ENCODE measurements at regions not wholly inside any gene's neighbourhood (a gene's known extent, or its start where the extent isn't known, plus 50 kb on each side); places are given as distances from the start of the nearest gene placed in this dataset.

GRCh38 chr14:42545636-42546035 is 939.0 kb downstream of the LRFN5 start:
- no peak for DNase-seq
- Histone ChIP-seq H3K36me3 (replicated peaks; ENCODE audit: control insufficient read depth, insufficient read depth, low read length) (no peaks in the 10 kb centered on the region; the same call in 1 of the 2 replicates), H3K27me3 (ENCODE audit: control insufficient read depth, insufficient read depth, low read length) (no peaks in the 10 kb centered on the region), H3K4me3 (ENCODE audit: insufficient read depth, low read depth, low read length) (no peak overlapping the region)

DNA sequence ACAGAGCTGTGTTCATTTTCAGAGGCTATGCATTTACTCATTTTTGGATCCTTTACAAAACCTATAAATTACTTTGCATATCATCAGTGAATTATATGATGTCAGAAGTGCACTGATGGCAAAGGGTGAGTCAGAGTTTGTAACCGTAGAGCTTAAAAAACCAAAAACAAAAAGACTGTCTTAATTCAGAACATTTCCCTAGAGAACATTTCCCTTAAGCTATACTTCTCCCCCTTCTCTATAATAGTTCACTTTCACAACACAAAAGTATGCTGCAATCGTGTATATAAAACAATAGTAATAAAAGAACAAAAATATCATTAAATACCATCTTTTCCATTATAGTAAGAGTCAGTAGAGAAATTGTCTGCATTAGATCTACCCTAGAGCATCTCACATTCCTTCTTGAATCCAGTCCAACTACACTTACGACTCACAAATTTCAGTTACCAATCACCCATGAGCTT is 934.9 kb downstream of the LRFN5 start:
- Histone ChIP-seq H3K36me3 (replicated peaks; ENCODE audit: control insufficient read depth, insufficient read depth, low read length) (no peaks in the 10 kb centered on the region), H3K27me3 (ENCODE audit: control insufficient read depth, insufficient read depth, low read length) (no peaks in the 10 kb centered on the region), H3K4me3 (ENCODE audit: insufficient read depth, low read depth, low read length) (no peak overlapping the region)
- DNase-seq, result no peak

- Histone ChIP-seq H3K4me3 (ENCODE audit: insufficient read depth, low read depth, low read length) (no peak overlapping the region), H3K27me3 (ENCODE audit: control insufficient read depth, insufficient read depth, low read length) (no peaks in the 10 kb centered on the region), H3K36me3 (replicated peaks; ENCODE audit: control insufficient read depth, insufficient read depth, low read length) (no peaks in the 10 kb centered on the region)
- DNase-seq, result no peak
These were observed 928.7 kb downstream of the LRFN5 start for GRCh38 chr14:42535397-42535796.

GRCh38 chr14:42533476-42533875 is 926.8 kb downstream of the LRFN5 start:
- H3K4me3 ChIP-seq (ENCODE audit: insufficient read depth, low read depth, low read length), result no peak overlapping the region
- no peak for DNase-seq
- no peaks in the 10 kb centered on the region for H3K36me3 ChIP-seq (replicated peaks; ENCODE audit: control insufficient read depth, insufficient read depth, low read length)
- H3K27me3 ChIP-seq (ENCODE audit: control insufficient read depth, insufficient read depth, low read length), result no peaks in the 10 kb centered on the region

DNA sequence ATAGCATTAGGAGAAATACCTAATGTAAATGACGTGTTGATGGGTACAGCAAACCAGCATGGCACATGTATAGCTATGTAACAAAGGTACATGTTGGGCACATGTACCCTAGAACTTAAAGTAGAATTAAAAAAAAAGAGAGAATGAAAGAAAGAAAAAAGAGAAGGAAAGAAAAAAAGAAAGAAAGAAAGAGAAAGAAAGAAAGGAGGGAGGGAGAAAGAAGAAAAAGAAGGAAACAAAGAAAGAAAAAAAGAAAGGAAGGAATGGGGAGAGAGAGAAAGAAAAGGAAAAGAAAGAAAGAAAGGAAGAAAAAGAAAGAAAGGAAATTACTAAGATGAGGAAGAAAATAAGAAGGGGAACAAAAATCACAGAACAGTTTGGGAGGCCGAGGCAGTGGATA is 925.5 kb downstream of the LRFN5 start:
- no peaks in the 10 kb centered on the region for H3K36me3 ChIP-seq (replicated peaks; ENCODE audit: control insufficient read depth, insufficient read depth, low read length)
- no peaks in the 10 kb centered on the region for H3K27me3 ChIP-seq (ENCODE audit: control insufficient read depth, insufficient read depth, low read length)
- no peak overlapping the region for H3K4me3 ChIP-seq (ENCODE audit: insufficient read depth, low read depth, low read length)
- DNase-seq, result no peak

GRCh38 chr14:42527141-42527540 is 920.5 kb downstream of the LRFN5 start:
- DNase-seq, result no peak
- Histone ChIP-seq H3K36me3 (replicated peaks; ENCODE audit: control insufficient read depth, insufficient read depth, low read length) (no peaks in the 10 kb centered on the region), H3K27me3 (ENCODE audit: control insufficient read depth, insufficient read depth, low read length) (no peaks in the 10 kb centered on the region), H3K4me3 (ENCODE audit: insufficient read depth, low read depth, low read length) (no peak overlapping the region)

GRCh38 chr14:42523666-42524065 is 917.0 kb downstream of the LRFN5 start:
- DNase-seq, result no peak
- no peaks in the 10 kb centered on the region for H3K27me3 ChIP-seq (ENCODE audit: control insufficient read depth, insufficient read depth, low read length)
- no peak overlapping the region for H3K4me3 ChIP-seq (ENCODE audit: insufficient read depth, low read depth, low read length)
- no peaks in the 10 kb centered on the region for H3K36me3 ChIP-seq (replicated peaks; ENCODE audit: control insufficient read depth, insufficient read depth, low read length)

GRCh38 chr14:42517806-42518500 is 911.3 kb downstream of the LRFN5 start:
- DNase-seq, result no peak
- H3K4me3 ChIP-seq (ENCODE audit: insufficient read depth, low read depth, low read length), result no peak overlapping the region
- no peaks in the 10 kb centered on the region for H3K27me3 ChIP-seq (ENCODE audit: control insufficient read depth, insufficient read depth, low read length)
- H3K36me3 ChIP-seq (replicated peaks; ENCODE audit: control insufficient read depth, insufficient read depth, low read length), result no peaks in the 10 kb centered on the region

DNA sequence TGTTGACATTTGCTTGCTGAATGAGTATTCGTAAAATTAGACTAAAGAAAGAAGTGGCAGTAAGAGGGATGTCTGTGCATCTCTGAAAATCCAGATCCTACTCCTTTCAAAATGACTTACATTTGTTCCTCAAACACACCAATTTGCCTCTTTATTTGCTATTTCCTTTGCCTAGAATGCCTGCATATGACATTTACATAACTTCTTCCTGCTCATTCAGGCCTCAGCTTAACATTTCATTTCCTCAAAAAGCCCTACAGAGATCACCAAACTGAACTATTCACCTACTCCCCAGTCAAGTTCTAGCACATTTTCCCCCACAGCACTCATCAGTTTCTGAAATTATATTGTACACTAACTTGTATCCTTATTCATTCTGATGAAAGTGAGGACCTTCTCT is 907.2 kb downstream of the LRFN5 start:
- no peaks in the 10 kb centered on the region for H3K36me3 ChIP-seq (replicated peaks; ENCODE audit: control insufficient read depth, insufficient read depth, low read length)
- no peak overlapping the region for H3K4me3 ChIP-seq (ENCODE audit: insufficient read depth, low read depth, low read length)
- no peaks in the 10 kb centered on the region for H3K27me3 ChIP-seq (ENCODE audit: control insufficient read depth, insufficient read depth, low read length)
- no peak for DNase-seq

- DNase-seq, result no peak
- no peaks in the 10 kb centered on the region for H3K27me3 ChIP-seq (ENCODE audit: control insufficient read depth, insufficient read depth, low read length)
- H3K4me3 ChIP-seq (ENCODE audit: insufficient read depth, low read depth, low read length), result no peak overlapping the region
- H3K36me3 ChIP-seq (replicated peaks; ENCODE audit: control insufficient read depth, insufficient read depth, low read length), result no peaks in the 10 kb centered on the region
These were observed 903.4 kb downstream of the LRFN5 start for GRCh38 chr14:42510071-42510470.

DNA sequence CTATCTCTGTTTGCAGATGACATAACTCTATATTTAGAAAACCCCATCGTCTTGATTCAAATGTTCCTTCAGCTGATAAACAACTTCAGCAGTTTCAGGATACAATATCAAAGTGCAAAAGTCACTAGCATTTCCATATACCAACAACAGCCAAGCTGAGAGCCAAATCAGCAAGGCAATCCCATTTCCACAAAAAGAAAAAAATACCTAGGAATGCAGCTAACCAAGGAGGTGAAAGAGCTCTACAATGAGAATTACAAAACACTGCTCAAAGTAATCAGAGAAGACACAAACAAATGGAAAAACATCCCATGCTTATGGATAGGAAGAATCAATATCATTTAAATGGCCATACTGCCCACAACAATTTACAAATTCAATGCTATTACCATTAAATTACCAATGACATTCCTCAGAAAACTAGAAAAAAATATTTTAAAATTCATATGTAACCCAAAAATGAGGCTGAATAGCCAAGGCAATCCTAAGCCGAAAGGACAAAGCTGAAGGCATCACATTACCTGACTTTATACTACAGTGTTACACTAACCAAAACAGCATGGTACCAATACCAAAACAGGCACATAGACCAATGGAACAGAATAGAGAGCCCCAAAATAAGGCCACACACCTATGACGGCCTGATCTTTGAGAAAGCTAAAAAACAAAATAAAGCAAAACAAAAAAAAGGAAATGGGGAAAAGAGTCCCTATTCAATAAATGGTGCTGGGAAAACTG is 901.7 kb downstream of the LRFN5 start:
- DNase-seq, result no peak
- no peak overlapping the region for H3K4me3 ChIP-seq (ENCODE audit: insufficient read depth, low read depth, low read length)
- no peaks in the 10 kb centered on the region for H3K36me3 ChIP-seq (replicated peaks; ENCODE audit: control insufficient read depth, insufficient read depth, low read length)
- no peaks in the 10 kb centered on the region for H3K27me3 ChIP-seq (ENCODE audit: control insufficient read depth, insufficient read depth, low read length)

DNA sequence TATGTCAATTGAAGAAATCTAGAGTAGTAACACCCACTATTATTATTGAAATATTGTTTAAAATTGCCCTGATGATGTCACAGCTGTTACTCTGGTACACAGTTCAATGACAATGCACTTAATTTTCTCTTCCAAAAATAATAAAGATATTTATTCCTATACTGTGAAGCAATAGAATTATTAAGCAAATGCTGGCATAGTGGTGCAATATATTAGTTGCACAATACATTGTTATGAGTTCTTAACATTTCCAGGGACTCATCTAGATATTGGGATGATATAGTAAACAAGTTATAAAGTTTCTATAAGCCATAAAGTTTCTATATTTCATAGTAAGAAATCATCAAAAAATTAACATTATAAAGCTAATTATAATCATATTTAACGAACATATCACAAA is 897.8 kb downstream of the LRFN5 start:
- Histone ChIP-seq H3K36me3 (replicated peaks; ENCODE audit: control insufficient read depth, insufficient read depth, low read length) (no peaks in the 10 kb centered on the region), H3K4me3 (ENCODE audit: insufficient read depth, low read depth, low read length) (no peak overlapping the region), H3K27me3 (ENCODE audit: control insufficient read depth, insufficient read depth, low read length) (no peaks in the 10 kb centered on the region)
- DNase-seq, result no peak

DNA sequence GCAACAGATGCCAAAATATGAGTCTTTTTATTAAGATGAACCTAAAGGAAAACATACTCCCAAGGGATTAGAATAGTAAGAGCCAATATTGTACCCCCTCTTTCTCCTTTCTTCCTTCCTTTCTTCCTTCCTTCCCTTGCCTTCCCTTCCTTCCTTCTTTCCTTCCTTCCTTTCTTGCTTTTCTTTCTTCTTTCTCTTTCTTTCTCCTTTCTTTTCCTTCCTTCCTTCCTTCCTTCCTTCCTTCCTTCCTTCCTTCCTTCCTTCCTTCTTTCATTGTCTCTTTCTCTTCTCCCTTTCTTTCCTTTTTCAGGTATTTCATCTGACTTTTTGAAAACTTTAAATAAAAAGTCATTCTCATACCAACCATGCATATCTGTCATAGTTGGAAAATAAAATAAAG is 892.5 kb downstream of the LRFN5 start:
- no peak for DNase-seq
- Histone ChIP-seq H3K4me3 (ENCODE audit: insufficient read depth, low read depth, low read length) (no peak overlapping the region), H3K27me3 (ENCODE audit: control insufficient read depth, insufficient read depth, low read length) (no peaks in the 10 kb centered on the region), H3K36me3 (replicated peaks; ENCODE audit: control insufficient read depth, insufficient read depth, low read length) (no peaks in the 10 kb centered on the region)

- H3K4me3 ChIP-seq (ENCODE audit: insufficient read depth, low read depth, low read length), result no peak overlapping the region
- DNase-seq, result no peak
- H3K27me3 ChIP-seq (ENCODE audit: control insufficient read depth, insufficient read depth, low read length), result no peaks in the 10 kb centered on the region
- no peaks in the 10 kb centered on the region for H3K36me3 ChIP-seq (replicated peaks; ENCODE audit: control insufficient read depth, insufficient read depth, low read length)
These were observed 883.9 kb downstream of the LRFN5 start for GRCh38 chr14:42490536-42490935.

DNA sequence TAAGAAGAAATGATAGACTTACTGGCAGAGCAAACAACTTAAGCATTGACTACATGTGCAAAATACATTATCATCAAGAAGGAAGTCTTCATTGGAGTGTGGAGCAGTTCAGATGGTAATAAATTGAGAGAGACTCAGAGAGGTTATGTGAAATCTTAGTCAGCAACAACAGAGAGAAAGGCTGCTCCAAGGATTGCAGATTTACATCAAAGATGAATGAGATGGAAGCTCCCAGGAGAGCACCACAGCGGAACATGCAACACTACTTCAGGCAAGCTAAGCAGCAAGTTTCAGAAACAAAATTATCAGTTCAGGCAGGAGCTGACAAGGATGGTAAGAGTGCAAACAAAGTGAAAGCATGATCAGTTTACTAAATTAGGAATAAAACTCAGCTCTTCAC is 882.3 kb downstream of the LRFN5 start:
- DNase-seq, result no peak
- H3K36me3 ChIP-seq (replicated peaks; ENCODE audit: control insufficient read depth, insufficient read depth, low read length), result no peaks in the 10 kb centered on the region
- H3K4me3 ChIP-seq (ENCODE audit: insufficient read depth, low read depth, low read length), result no peak overlapping the region
- H3K27me3 ChIP-seq (ENCODE audit: control insufficient read depth, insufficient read depth, low read length), result no peaks in the 10 kb centered on the region

All from H7 (cell line).